K562 (cell line): ENCODE measurements at regions not wholly inside any gene's neighbourhood (a gene's known extent, or its start where the extent isn't known, plus 50 kb on each side); places are given as distances from the start of the nearest gene placed in this dataset.

ENCODE experiments used
- ATAC-seq: fragments of 200-7000 bp; cut with Tn5 transposase; 3 replicates; pipeline ENCODE4 v1.9.1; 2020; ENCODE audit warnings: moderate library complexity
- BruUV-seq: library from RNA; stranded (reverse); fragments of 400-500 nt; replicated peaks from 2 replicates; lab custom pipeline; 2021; lab: Mats Ljungman, UMichigan
- CTCF ChIA-PET: fragments of 300-600 bp; formaldehyde crosslinking; extraction: SDS; loops from one replicate; lab custom pipeline; 2021; ENCODE audit warnings: low intra/inter-chr PET ratio; lab: Yijun Ruan, JAX
- POLR2A ChIA-PET: fragments of 300-600, 350-650 bp; sonication (Branson Sonifier 250); formaldehyde crosslinking; extraction: SDS; loops from one replicate; lab custom pipeline; 2021; ENCODE audit warnings: antibody characterized with exemption, inconsistent platforms; lab: Yijun Ruan, JAX
- DNase-seq, 4 experiments: peaks; one replicate each; pipeline versions ENCODE4 v3.0.0 to v3.0.0-alpha.2; 2011 to 2018; ENCODE audit warnings: low spot score in 3 of 4, mixed read lengths in 3 of 4; ENCODE audit errors: extremely low read depth in 1 of 4
- FAIRE-seq: peaks from 2 replicates; lab custom pipeline; 2011; peaks lifted over from hg19 to GRCh38; lab: Jason Lieb, UNC
- H2AFZ ChIP-seq: 2 replicates; pipeline ENCODE4 v1.6.0; 2011; ENCODE audit warnings: low read depth, low read length, control low read depth, inconsistent platforms
- H3K27ac ChIP-seq: fragments of 200-600 bp; 3 replicates; pipeline ENCODE4 v1.8.0; 2011; ENCODE audit warnings: low read depth, mild to moderate bottlenecking, control low read depth, inconsistent platforms, low read length, moderate library complexity, mixed read lengths; ENCODE audit errors: extremely low read depth
- H3K27me3 ChIP-seq, 2 experiments: fragments of 300-600 bp in 1 of 2; 2 replicates in 1 of 2; 3 replicates in 1 of 2; pipeline versions ENCODE4 v1.6.0 to v1.8.0; 2011; ENCODE audit warnings: inconsistent platforms in 2 of 2, low read length in 2 of 2, mild to moderate bottlenecking in 1 of 2, mixed read lengths in 1 of 2, moderate library complexity in 1 of 2; ENCODE audit not compliant: control insufficient read depth in 2 of 2, insufficient read depth in 2 of 2
- H3K36me3 ChIP-seq: fragments of 300-600 bp; 3 replicates; pipeline ENCODE4 v1.8.0; 2011; ENCODE audit warnings: mild to moderate bottlenecking, low read length, inconsistent platforms; ENCODE audit not compliant: control insufficient read depth, insufficient read depth
- H3K4me1 ChIP-seq, 2 experiments: fragments of 200-600 bp in 1 of 2; replicated peaks in 1 of 2; 2 replicates in 1 of 2; 3 replicates in 1 of 2; pipeline versions ENCODE4 v1.5.1 to v1.8.0; 2011; ENCODE audit warnings: inconsistent platforms in 2 of 2, low read length in 2 of 2, mild to moderate bottlenecking in 1 of 2, mixed read lengths in 1 of 2, moderate library complexity in 1 of 2; ENCODE audit not compliant: control insufficient read depth in 2 of 2, insufficient read depth in 2 of 2
- H3K4me2 ChIP-seq: 2 replicates; pipeline ENCODE4 v1.6.1; 2011; ENCODE audit warnings: low read length, control low read depth, inconsistent platforms, mixed read lengths; ENCODE audit not compliant: insufficient read depth
- H3K4me3 ChIP-seq: fragments of 200-600 bp; sonication (generic), shearing (Covaris generic); 2 replicates; pipeline ENCODE4 v1.5.1; 2016; ENCODE audit warnings: control low read depth, inconsistent platforms
- H3K79me2 ChIP-seq: fragments of 200-600 bp; 3 replicates; pipeline ENCODE4 v1.8.0; 2011; ENCODE audit warnings: low read length, inconsistent platforms; ENCODE audit not compliant: control insufficient read depth, insufficient read depth
- H3K9ac ChIP-seq, 2 experiments: 2 replicates each; pipeline versions ENCODE4 v1.6.0 to v1.6.1; 2011; ENCODE audit warnings: low read depth in 2 of 2, low read length in 2 of 2, control low read depth in 1 of 2, inconsistent platforms in 1 of 2, mild to moderate bottlenecking in 1 of 2, mixed read lengths in 1 of 2; ENCODE audit not compliant: insufficient read depth in 1 of 2
- H3K9me1 ChIP-seq: one replicate; pipeline ENCODE4 v1.6.0; 2011; ENCODE audit warnings: inconsistent platforms, mild to moderate bottlenecking, low read length, moderate library complexity; ENCODE audit not compliant: control insufficient read depth, insufficient read depth
- H3K9me3 ChIP-seq: replicated peaks from 2 replicates; pipeline ENCODE4 v1.5.1; 2011; ENCODE audit warnings: low read depth, low read length, inconsistent platforms; ENCODE audit not compliant: control insufficient read depth, insufficient read depth
- H4K20me1 ChIP-seq: replicated peaks from 2 replicates; pipeline ENCODE4 v1.6.1; 2011; ENCODE audit warnings: low read length, inconsistent platforms, mixed read lengths; ENCODE audit not compliant: control insufficient read depth, insufficient read depth
- HDAC6 ChIP-seq: IDR thresholded peaks from 2 replicates; pipeline ENCODE4 v1.6.1; 2012; ENCODE audit warnings: low read depth, mild to moderate bottlenecking, control low read depth, inconsistent platforms, low read length, moderate library complexity
- HNRNPUL1 ChIP-seq: fragments of 200-400 bp; formaldehyde crosslinking; IDR thresholded peaks from 2 replicates; pipeline ENCODE4 v1.6.1; 2017; ENCODE audit warnings: low read length
- MED1 ChIP-seq: sonication (generic); formaldehyde crosslinking; IDR thresholded peaks from 2 replicates; pipeline ENCODE4 v1.8.1; 2023; ENCODE audit warnings: missing genetic modification reagents, borderline replicate concordance
- NBN ChIP-seq: fragments of 450-650 bp; IDR thresholded peaks from 2 replicates; pipeline ENCODE4 v1.6.1; 2016; ENCODE audit warnings: low read depth, mild to moderate bottlenecking
- RBFOX2 ChIP-seq: fragments of 200-400 bp; formaldehyde crosslinking; IDR thresholded peaks from 2 replicates; pipeline ENCODE4 v1.6.1; 2017; ENCODE audit warnings: low read depth, mild to moderate bottlenecking, low read length, moderate library complexity
- RBM15 ChIP-seq: fragments of 200-400 bp; formaldehyde crosslinking; IDR thresholded peaks from 2 replicates; pipeline ENCODE4 v1.6.1; 2018; ENCODE audit warnings: mild to moderate bottlenecking, low read length, moderate library complexity; ENCODE audit not compliant: insufficient read depth
- RFX7 ChIP-seq: fragments of 250-450 bp; sonication (Bioruptor Pico); IDR thresholded peaks from 2 replicates; pipeline ENCODE4 v1.5.1; 2021; ENCODE audit warnings: mild to moderate bottlenecking
- SMAD3 ChIP-seq: fragments of 450-650 bp; formaldehyde crosslinking; conservative IDR thresholded peaks from 2 replicates; pipeline ENCODE4 v1.4.0; 2020; ENCODE audit warnings: mild to moderate bottlenecking
- SRSF3 ChIP-seq: fragments of 200-400 bp; formaldehyde crosslinking; IDR thresholded peaks from 2 replicates; pipeline ENCODE4 v1.6.1; 2016; ENCODE audit warnings: mild to moderate bottlenecking, low read length, moderate library complexity; ENCODE audit not compliant: insufficient read depth
- ZC3H4 ChIP-seq: sonication (generic); formaldehyde crosslinking; IDR thresholded peaks from 2 replicates; pipeline ENCODE4 v1.9.0; 2021; ENCODE audit warnings: missing genetic modification reagents, borderline replicate concordance
- ZNF561 ChIP-seq: fragments of 450-650 bp; formaldehyde crosslinking; conservative IDR thresholded peaks from 2 replicates; pipeline ENCODE4 v1.4.0; 2020; ENCODE audit warnings: mild to moderate bottlenecking, moderate library complexity
- ZNF583 ChIP-seq: fragments of 250-450 bp; sonication (Bioruptor Pico); IDR thresholded peaks from 2 replicates; pipeline ENCODE4 v1.4.0; 2020
- ZNF699 ChIP-seq: fragments of 250-450 bp; sonication (Bioruptor Pico); IDR thresholded peaks from 2 replicates; pipeline ENCODE4 v1.8.0; 2021; ENCODE audit warnings: mild to moderate bottlenecking, moderate library complexity; ENCODE audit not compliant: insufficient replicate concordance
- WGBS: fragments of 100-300 bp; shearing (Covaris generic); methylation state at CpG from one replicate; pipeline ENCODE4 v1.1.6; 2016; ENCODE audit warnings: low coverage, mixed read lengths; ENCODE audit not compliant: insufficient coverage; ENCODE audit errors: missing lambda C conversion rate; 5-methylcytosine and 5-hydroxymethylcytosine counted together
- in situ Hi-C: fragments of 300-500 bp; cut with MboI; formaldehyde crosslinking; loops from 4 replicates; pipeline ENCODE4 v1.15.0; 2018; ENCODE audit warnings: inconsistent platforms, mixed read lengths
- intact Hi-C: fragments of 100-400 bp; cut with micrococcal nuclease; formaldehyde crosslinking; loops from 2 replicates; pipeline ENCODE4 v1.14.2; 2022
- TF ChIP-seq, protein P1 (sequence below), 2 experiments: fragments of 450-650 bp in 1 of 2; IDR thresholded peaks; 2 replicates each; pipeline ENCODE4 v1.6.1; 2011 to 2017; ENCODE audit warnings: low read depth in 2 of 2, antibody characterized with exemption in 1 of 2, borderline replicate concordance in 1 of 2, low read length in 1 of 2, mild to moderate bottlenecking in 1 of 2, mixed read lengths in 1 of 2; ENCODE audit not compliant: control insufficient read depth in 1 of 2
- TF ChIP-seq, protein P2 (sequence below), 2 experiments: fragments of 450-650 bp; IDR thresholded peaks; 2 replicates each; pipeline ENCODE4 v1.6.1; 2016
- TF ChIP-seq, protein P3 (sequence below), 2 experiments: fragments of 150-350 bp in 1 of 2; IDR thresholded peaks; 2 replicates each; pipeline ENCODE4 v1.6.1; 2012 to 2016; ENCODE audit warnings: low read depth in 2 of 2, low read length in 2 of 2, mild to moderate bottlenecking in 1 of 2, moderate library complexity in 1 of 2

DNA sequence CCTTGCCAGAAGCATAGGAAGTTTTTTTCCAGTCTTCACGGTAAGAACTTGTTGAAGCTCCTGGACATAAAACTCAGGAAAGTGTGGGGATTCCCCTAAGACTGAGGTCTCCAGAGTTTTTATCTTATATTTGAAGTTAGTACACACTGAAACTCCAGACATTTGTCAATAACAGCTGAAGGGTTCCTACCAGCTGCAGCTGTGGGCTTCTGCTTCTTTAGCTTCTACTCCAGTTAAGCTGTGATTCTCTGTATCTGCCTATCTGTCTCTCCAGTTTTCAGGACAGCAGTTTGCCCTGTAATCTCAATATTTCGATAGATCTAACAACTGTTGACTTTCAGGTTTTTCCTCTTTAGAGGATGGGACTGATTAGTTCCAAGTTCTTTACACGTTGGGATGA lies 966.0 kb upstream of the SEMA6D start:
- no peak for DNase-seq
- WGBS, result 0% methylated on average over 3 of the region's 3 CpGs
- no peak for FAIRE-seq
- no peak overlapping the region for H3K27ac ChIP-seq
- no peaks in the 10 kb centered on the region for H3K9me1 ChIP-seq
- in situ Hi-C loops, result no loop called here
- H3K4me2 ChIP-seq, result no peak overlapping the region
- intact Hi-C loops, result no loop called here
- POLR2A ChIA-PET, result no interaction called here
- no peak for ATAC-seq
- no peaks in the 10 kb centered on the region for H3K79me2 ChIP-seq
- H4K20me1 ChIP-seq, result no peaks in the 10 kb centered on the region
- no peaks in the 10 kb centered on the region for H3K36me3 ChIP-seq
- CTCF ChIA-PET, result no interaction called here
- H3K27me3 ChIP-seq, result no peaks in the 10 kb centered on the region
- H3K9ac ChIP-seq, result no peak overlapping the region
- H3K4me1 ChIP-seq, result no peaks in the 10 kb centered on the region
- H3K4me3 ChIP-seq, result no peak overlapping the region
- no peak overlapping the region for H2AFZ ChIP-seq
- no TSS peak for BruUV-seq
- TF ChIP-seq ZNF699 (CRISPR knock-in tag) (no peak), MED1 (CRISPR knock-in tag) (no peak), HNRNPUL1 (no peak), HDAC6 (no peak), ZNF583 (CRISPR knock-in tag) (no peak), ZC3H4 (CRISPR knock-in tag) (no peak), RBM15 (no peak), SMAD3 (no peak), SRSF3 (no peak), RFX7 (CRISPR knock-in tag) (no peak), RBFOX2 (no peak), NBN (no peak), ZNF561 (no peak)
- TF ChIP-seq, protein P1, sequence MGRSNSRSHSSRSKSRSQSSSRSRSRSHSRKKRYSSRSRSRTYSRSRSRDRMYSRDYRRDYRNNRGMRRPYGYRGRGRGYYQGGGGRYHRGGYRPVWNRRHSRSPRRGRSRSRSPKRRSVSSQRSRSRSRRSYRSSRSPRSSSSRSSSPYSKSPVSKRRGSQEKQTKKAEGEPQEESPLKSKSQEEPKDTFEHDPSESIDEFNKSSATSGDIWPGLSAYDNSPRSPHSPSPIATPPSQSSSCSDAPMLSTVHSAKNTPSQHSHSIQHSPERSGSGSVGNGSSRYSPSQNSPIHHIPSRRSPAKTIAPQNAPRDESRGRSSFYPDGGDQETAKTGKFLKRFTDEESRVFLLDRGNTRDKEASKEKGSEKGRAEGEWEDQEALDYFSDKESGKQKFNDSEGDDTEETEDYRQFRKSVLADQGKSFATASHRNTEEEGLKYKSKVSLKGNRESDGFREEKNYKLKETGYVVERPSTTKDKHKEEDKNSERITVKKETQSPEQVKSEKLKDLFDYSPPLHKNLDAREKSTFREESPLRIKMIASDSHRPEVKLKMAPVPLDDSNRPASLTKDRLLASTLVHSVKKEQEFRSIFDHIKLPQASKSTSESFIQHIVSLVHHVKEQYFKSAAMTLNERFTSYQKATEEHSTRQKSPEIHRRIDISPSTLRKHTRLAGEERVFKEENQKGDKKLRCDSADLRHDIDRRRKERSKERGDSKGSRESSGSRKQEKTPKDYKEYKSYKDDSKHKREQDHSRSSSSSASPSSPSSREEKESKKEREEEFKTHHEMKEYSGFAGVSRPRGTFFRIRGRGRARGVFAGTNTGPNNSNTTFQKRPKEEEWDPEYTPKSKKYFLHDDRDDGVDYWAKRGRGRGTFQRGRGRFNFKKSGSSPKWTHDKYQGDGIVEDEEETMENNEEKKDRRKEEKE (IDR thresholded peaks at IDR 0.05; ENCODE audit: borderline replicate concordance in 1 of 2, control insufficient read depth in 1 of 2, low read depth in 2 of 2, low read length in 1 of 2), result no peak
- TF ChIP-seq, protein P2, sequence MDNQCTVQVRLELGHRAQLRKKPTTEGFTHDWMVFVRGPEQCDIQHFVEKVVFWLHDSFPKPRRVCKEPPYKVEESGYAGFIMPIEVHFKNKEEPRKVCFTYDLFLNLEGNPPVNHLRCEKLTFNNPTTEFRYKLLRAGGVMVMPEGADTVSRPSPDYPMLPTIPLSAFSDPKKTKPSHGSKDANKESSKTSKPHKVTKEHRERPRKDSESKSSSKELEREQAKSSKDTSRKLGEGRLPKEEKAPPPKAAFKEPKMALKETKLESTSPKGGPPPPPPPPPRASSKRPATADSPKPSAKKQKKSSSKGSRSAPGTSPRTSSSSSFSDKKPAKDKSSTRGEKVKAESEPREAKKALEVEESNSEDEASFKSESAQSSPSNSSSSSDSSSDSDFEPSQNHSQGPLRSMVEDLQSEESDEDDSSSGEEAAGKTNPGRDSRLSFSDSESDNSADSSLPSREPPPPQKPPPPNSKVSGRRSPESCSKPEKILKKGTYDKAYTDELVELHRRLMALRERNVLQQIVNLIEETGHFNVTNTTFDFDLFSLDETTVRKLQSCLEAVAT (IDR thresholded peaks at IDR 0.05), result no peak
- TF ChIP-seq, protein P3, sequence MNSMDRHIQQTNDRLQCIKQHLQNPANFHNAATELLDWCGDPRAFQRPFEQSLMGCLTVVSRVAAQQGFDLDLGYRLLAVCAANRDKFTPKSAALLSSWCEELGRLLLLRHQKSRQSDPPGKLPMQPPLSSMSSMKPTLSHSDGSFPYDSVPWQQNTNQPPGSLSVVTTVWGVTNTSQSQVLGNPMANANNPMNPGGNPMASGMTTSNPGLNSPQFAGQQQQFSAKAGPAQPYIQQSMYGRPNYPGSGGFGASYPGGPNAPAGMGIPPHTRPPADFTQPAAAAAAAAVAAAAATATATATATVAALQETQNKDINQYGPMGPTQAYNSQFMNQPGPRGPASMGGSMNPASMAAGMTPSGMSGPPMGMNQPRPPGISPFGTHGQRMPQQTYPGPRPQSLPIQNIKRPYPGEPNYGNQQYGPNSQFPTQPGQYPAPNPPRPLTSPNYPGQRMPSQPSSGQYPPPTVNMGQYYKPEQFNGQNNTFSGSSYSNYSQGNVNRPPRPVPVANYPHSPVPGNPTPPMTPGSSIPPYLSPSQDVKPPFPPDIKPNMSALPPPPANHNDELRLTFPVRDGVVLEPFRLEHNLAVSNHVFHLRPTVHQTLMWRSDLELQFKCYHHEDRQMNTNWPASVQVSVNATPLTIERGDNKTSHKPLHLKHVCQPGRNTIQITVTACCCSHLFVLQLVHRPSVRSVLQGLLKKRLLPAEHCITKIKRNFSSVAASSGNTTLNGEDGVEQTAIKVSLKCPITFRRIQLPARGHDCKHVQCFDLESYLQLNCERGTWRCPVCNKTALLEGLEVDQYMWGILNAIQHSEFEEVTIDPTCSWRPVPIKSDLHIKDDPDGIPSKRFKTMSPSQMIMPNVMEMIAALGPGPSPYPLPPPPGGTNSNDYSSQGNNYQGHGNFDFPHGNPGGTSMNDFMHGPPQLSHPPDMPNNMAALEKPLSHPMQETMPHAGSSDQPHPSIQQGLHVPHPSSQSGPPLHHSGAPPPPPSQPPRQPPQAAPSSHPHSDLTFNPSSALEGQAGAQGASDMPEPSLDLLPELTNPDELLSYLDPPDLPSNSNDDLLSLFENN (IDR thresholded peaks at IDR 0.05; ENCODE audit: low read depth in 2 of 2, low read length in 2 of 2), result no peak
- no peaks in the 10 kb centered on the region for H3K9me3 ChIP-seq
